OCI-LY7 (cell line): ENCODE measurements at regions not wholly inside any gene's neighbourhood (a gene's known extent, or its start where the extent isn't known, plus 50 kb on each side); places are given as distances from the start of the nearest gene placed in this dataset.

Source experiments
- BruUV-seq: library from RNA; stranded (reverse); fragments of 400-500 nt; replicated peaks from 2 replicates; lab custom pipeline; 2021; lab: Mats Ljungman, UMichigan
- CTCF ChIA-PET: fragments of 300-600 bp; sonication (Branson Sonifier 250); formaldehyde crosslinking; loops from one replicate; lab custom pipeline; 2022; ENCODE audit warnings: antibody characterized with exemption; ENCODE audit not compliant: unreplicated experiment; lab: Charles Lee
- POLR2A ChIA-PET: fragments of 300-600 bp; sonication (Branson Sonifier 250); formaldehyde crosslinking; loops from one replicate; lab custom pipeline; 2022; ENCODE audit warnings: antibody characterized with exemption; lab: Charles Lee
- DNase-seq: peaks from one replicate; pipeline ENCODE4 v3.0.0-alpha.2; 2015; ENCODE audit warnings: low spot score
- H2AFZ ChIP-seq: fragments of 200-600 bp; sonication (generic), shearing (Covaris generic); 2 replicates; pipeline ENCODE4 v1.6.1; 2014; ENCODE audit warnings: mild to moderate bottlenecking, antibody characterized with exemption, low read length, moderate library complexity
- H3K27ac ChIP-seq: fragments of 200-600 bp; sonication (generic); 2 replicates; pipeline ENCODE4 v1.5.1; 2014; ENCODE audit warnings: mixed run types, low read depth, mild to moderate bottlenecking, moderate library complexity, low read length, inconsistent platforms; ENCODE audit not compliant: poor library complexity, severe bottlenecking
- H3K36me3 ChIP-seq: fragments of 200-600 bp; sonication (generic); 2 replicates; pipeline ENCODE4 v1.6.1; 2014; ENCODE audit warnings: mild to moderate bottlenecking, antibody characterized with exemption, low read length, moderate library complexity, mixed read lengths; ENCODE audit not compliant: insufficient read depth
- H3K4me1 ChIP-seq: fragments of 200-600 bp; sonication (generic); 2 replicates; pipeline ENCODE4 v1.5.1; 2014; ENCODE audit warnings: mild to moderate bottlenecking, low read length; ENCODE audit not compliant: insufficient read depth, poor library complexity, severe bottlenecking
- H3K4me2 ChIP-seq: fragments of 200-600 bp; sonication (generic); 2 replicates; pipeline ENCODE4 v1.6.1; 2014; ENCODE audit warnings: mild to moderate bottlenecking, low read length
- H3K4me3 ChIP-seq: fragments of 200-600 bp; sonication (generic); 2 replicates; pipeline ENCODE4 v1.5.1; 2014; ENCODE audit warnings: mild to moderate bottlenecking, low read depth, low read length; ENCODE audit not compliant: poor library complexity, severe bottlenecking
- H3K79me2 ChIP-seq: fragments of 200-600 bp; sonication (generic); 2 replicates; pipeline ENCODE4 v1.6.1; 2016; ENCODE audit warnings: low read depth, mild to moderate bottlenecking, low read length, moderate library complexity, mixed read lengths; ENCODE audit not compliant: insufficient read depth
- H3K9me2 ChIP-seq: fragments of 200-600 bp; sonication (generic); 2 replicates; pipeline ENCODE4 v1.6.1; 2016; ENCODE audit warnings: mild to moderate bottlenecking, low read length, mixed read lengths; ENCODE audit not compliant: insufficient read depth
- H3K9me3 ChIP-seq: fragments of 200-600 bp; sonication (generic); 2 replicates; pipeline ENCODE4 v1.6.1; 2014; ENCODE audit warnings: mild to moderate bottlenecking, mixed run types, low read length, mixed read lengths
- H4K20me1 ChIP-seq: fragments of 200-600 bp; sonication (generic); 2 replicates; pipeline ENCODE4 v1.6.1; 2014; ENCODE audit warnings: mild to moderate bottlenecking, antibody characterized with exemption, low read length, moderate library complexity, mixed read lengths; ENCODE audit not compliant: insufficient read depth
- EZH2phosphoT487 ChIP-seq: fragments of 200-600 bp; sonication (generic); IDR thresholded peaks from 2 replicates; pipeline ENCODE4 v1.6.1; 2018; ENCODE audit warnings: low read depth, borderline replicate concordance, mild to moderate bottlenecking, mixed run types, antibody characterized with exemption, low read length, moderate library complexity, mixed read lengths
- intact Hi-C: fragments of 100-400 bp; cut with micrococcal nuclease; formaldehyde crosslinking; loops from one replicate; pipeline ENCODE4 v1.10.0; 2022; ENCODE audit not compliant: unreplicated experiment
- TF ChIP-seq, protein P1 (sequence below): fragments of 200-600 bp; sonication (generic); conservative IDR thresholded peaks from 2 replicates; pipeline ENCODE4 v1.5.1; 2014; ENCODE audit warnings: mild to moderate bottlenecking, antibody characterized with exemption, low read length, moderate library complexity, mixed read lengths

GRCh38 chr4:159410076-159410777, 307.3 kb downstream of the RAPGEF2 start:
- CTCF ChIA-PET, result no interaction called here
- H2AFZ ChIP-seq, result no peak overlapping the region
- no peaks in the 10 kb centered on the region for H3K9me3 ChIP-seq
- H3K4me2 ChIP-seq, result no peak overlapping the region
- no peaks in the 10 kb centered on the region for H3K79me2 ChIP-seq
- H3K27ac ChIP-seq, result no peak overlapping the region
- intact Hi-C loops, result no loop called here
- no peak for TF ChIP-seq EZH2phosphoT487
- TF ChIP-seq, protein P1, sequence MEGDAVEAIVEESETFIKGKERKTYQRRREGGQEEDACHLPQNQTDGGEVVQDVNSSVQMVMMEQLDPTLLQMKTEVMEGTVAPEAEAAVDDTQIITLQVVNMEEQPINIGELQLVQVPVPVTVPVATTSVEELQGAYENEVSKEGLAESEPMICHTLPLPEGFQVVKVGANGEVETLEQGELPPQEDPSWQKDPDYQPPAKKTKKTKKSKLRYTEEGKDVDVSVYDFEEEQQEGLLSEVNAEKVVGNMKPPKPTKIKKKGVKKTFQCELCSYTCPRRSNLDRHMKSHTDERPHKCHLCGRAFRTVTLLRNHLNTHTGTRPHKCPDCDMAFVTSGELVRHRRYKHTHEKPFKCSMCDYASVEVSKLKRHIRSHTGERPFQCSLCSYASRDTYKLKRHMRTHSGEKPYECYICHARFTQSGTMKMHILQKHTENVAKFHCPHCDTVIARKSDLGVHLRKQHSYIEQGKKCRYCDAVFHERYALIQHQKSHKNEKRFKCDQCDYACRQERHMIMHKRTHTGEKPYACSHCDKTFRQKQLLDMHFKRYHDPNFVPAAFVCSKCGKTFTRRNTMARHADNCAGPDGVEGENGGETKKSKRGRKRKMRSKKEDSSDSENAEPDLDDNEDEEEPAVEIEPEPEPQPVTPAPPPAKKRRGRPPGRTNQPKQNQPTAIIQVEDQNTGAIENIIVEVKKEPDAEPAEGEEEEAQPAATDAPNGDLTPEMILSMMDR, result no peak
- POLR2A ChIA-PET, result interaction anchor here (0.5 kb wide), 1 partner anchor 35 kb away, joined by 3 read pairs; no protein-coding TSS in a partner anchor
- no peaks in the 10 kb centered on the region for H3K4me1 ChIP-seq
- H3K9me2 ChIP-seq, result no peaks in the 10 kb centered on the region
- H3K4me3 ChIP-seq, result no peak overlapping the region
- H3K36me3 ChIP-seq, result no peaks in the 10 kb centered on the region
- H4K20me1 ChIP-seq, result no peaks in the 10 kb centered on the region
- no TSS peak for BruUV-seq
- no peak for DNase-seq

DNA sequence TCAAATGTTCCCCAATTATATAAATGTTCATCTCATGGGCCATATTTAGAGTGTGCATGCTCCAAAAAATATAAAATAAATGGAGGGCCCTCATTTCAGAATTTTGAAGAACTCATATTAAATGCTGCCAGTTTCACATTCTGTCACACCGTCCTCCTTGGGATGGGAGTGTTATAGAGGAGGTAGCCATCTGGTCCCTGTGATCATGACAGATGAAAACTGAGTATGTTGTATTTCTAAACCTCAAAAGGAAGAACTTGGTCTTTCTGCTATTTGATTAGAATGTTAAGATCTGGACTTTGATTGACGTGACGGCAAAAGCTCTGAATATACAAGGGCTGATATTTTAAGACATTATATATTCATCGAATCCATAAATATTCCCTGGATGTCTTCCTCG, 308.0 kb downstream of the RAPGEF2 start:
- no peak overlapping the region for H2AFZ ChIP-seq
- ChIA-PET POLR2A (no interaction called here), CTCF (no interaction called here)
- intact Hi-C loops, result no loop called here
- no TSS peak for BruUV-seq
- H3K9me2 ChIP-seq, result no peaks in the 10 kb centered on the region
- no peaks in the 10 kb centered on the region for H3K36me3 ChIP-seq
- H3K79me2 ChIP-seq, result no peaks in the 10 kb centered on the region
- no peak overlapping the region for H3K4me3 ChIP-seq
- DNase-seq, result no peak
- no peaks in the 10 kb centered on the region for H4K20me1 ChIP-seq
- H3K9me3 ChIP-seq, result no peaks in the 10 kb centered on the region
- no peak overlapping the region for H3K4me2 ChIP-seq
- no peak overlapping the region for H3K27ac ChIP-seq
- no peak for TF ChIP-seq EZH2phosphoT487
- TF ChIP-seq, protein P1, result no peak
- no peaks in the 10 kb centered on the region for H3K4me1 ChIP-seq

DNA sequence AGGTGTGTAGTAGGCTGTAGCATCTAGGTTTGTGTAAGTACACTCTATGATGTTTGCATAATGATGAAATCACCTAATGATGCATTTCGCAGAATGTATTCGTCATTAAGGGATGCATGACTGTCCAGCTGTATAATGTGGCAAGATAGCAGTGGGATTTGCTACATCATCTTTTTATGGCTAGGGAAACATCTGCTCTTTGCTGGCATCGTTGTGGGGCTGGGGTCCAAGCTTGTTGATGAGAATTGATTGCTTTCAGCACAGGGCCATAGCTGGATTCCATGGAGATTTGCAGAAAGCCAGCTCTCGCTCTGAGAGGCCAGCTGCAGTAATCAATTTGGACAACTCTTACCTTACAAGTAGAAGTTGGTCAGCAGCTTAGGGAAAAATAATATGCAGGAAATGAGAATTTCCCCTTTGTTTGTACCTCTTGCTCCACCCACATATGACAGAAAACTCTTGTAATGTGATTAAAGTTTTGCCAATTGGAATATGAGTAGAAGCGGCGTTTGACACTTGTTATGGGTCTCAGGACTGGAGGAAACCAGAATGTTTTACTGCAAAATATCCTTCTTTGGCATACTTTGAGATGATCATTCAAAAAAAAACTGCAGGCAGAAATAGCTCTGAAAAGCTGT, 310.5 kb downstream of the RAPGEF2 start:
- no TSS peak for BruUV-seq
- no peaks in the 10 kb centered on the region for H3K36me3 ChIP-seq
- no peaks in the 10 kb centered on the region for H3K79me2 ChIP-seq
- TF ChIP-seq EZH2phosphoT487, result no peak
- TF ChIP-seq, protein P1, result no peak
- no peak overlapping the region for H3K4me2 ChIP-seq
- no peak overlapping the region for H2AFZ ChIP-seq
- no peak overlapping the region for H3K4me3 ChIP-seq
- H3K9me2 ChIP-seq, result no peaks in the 10 kb centered on the region
- no peak overlapping the region for H3K27ac ChIP-seq
- no peaks in the 10 kb centered on the region for H3K9me3 ChIP-seq
- ChIA-PET POLR2A (no interaction called here), CTCF (no interaction called here)
- DNase-seq, result no peak
- intact Hi-C loops, result no loop called here
- H3K4me1 ChIP-seq, result no peaks in the 10 kb centered on the region
- H4K20me1 ChIP-seq, result no peaks in the 10 kb centered on the region
